Transverse colon (tissue), 4 donors: ENCODE measurements at regions not wholly inside any gene's neighbourhood (a gene's known extent, or its start where the extent isn't known, plus 50 kb on each side); places are given as distances from the start of the nearest gene placed in this dataset.

Experiments
- CTCF ChIP-seq, 5 experiments: fragments of 200-600 bp in 3 of 5; fragments of 450-650 bp in 2 of 5; sonication (generic) in 3 of 5; IDR thresholded peaks; 1 replicate in 2 of 5; 2 replicates in 3 of 5; pipeline ENCODE4 v1.5.1; 2016 to 2017; ENCODE audit warnings: antibody characterized with exemption in 5 of 5, inconsistent platforms in 3 of 5, mild to moderate bottlenecking in 2 of 5, moderate library complexity in 1 of 5
- POLR2A ChIP-seq: fragments of 450-650 bp; IDR thresholded peaks from one replicate; pipeline ENCODE4 v1.6.1; 2016; ENCODE audit warnings: antibody characterized with exemption, mild to moderate bottlenecking, moderate library complexity
- POLR2AphosphoS5 ChIP-seq, 3 donors: sonication (generic); formaldehyde crosslinking; IDR thresholded peaks; one replicate each; pipeline ENCODE4 v1.6.1; 2016; ENCODE audit warnings: antibody characterized with exemption in 3 of 3

DNA sequence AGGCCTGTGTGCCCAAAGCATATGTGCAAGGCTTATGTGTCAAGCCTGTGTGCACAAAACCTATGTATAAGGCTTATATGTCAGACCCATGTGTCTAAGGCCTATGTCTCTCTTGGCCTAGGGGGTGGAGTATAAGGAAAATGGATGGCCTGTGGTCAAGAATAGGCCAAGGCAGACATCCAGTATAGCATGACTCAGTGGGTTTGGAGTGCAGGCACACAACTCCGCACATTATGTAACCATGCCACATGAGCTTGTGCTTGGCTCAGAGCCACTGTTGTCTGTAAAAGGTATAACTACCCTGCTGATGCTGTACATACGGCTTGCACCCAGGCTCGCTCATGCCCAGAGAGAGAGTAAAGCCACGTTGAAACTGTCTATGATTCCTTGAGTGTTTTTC, 626.4 kb upstream of the NUDT12 start:
- TF ChIP-seq CTCF (IDR thresholded peaks at IDR 0.05) (no peak), POLR2AphosphoS5 (IDR thresholded peaks at IDR 0.05) (no peak), POLR2A (no peak)
